NB4 (cell line): ENCODE measurements at regions not wholly inside any gene's neighbourhood (a gene's known extent, or its start where the extent isn't known, plus 50 kb on each side); places are given as distances from the start of the nearest gene placed in this dataset.
A peak's percentile ranks its signal among the peaks of the same experiment; 100 is the strongest.

Source experiments
- DNase-seq: peaks from one replicate; pipeline ENCODE4 v3.0.0; 2010; ENCODE audit warnings: low read depth
- H3K4me3 ChIP-seq: one replicate; pipeline ENCODE4 v1.5.1; 2011; ENCODE audit warnings: mild to moderate bottlenecking, low read depth, low read length, moderate library complexity
- MYC ChIP-seq: IDR thresholded peaks from 2 replicates; pipeline ENCODE4 v1.6.1; 2011; ENCODE audit warnings: low read depth, low read length
- POLR2A ChIP-seq: IDR thresholded peaks from 2 replicates; pipeline ENCODE4 v1.6.1; 2011; ENCODE audit warnings: mild to moderate bottlenecking; ENCODE audit not compliant: insufficient read length; ENCODE audit errors: extremely low read depth
- TF ChIP-seq, protein P1 (sequence below): IDR thresholded peaks from 2 replicates; pipeline ENCODE4 v1.6.1; 2011; ENCODE audit warnings: low read depth, low read length
- TF ChIP-seq, protein P2 (sequence below): IDR thresholded peaks from one replicate; pipeline ENCODE4 v1.5.1; 2012; ENCODE audit warnings: low read depth, low read length

DNA sequence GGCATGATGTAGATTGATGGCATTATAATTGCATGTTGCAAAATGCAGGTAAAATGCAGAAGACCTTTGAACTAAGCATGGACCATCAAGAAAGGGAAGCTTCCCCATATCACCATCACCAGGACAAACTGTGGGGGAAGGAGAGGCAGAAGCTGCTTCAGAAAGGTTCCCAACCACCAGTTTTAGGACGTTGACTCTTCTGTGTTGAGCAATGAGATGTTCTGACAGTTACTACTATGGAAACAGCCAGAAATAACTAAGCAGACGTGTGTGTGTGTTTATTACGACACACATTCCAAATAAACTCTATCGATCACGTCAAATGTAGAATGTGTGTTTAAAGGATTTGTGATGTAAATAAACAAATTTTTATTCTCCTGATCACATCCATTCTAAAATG is 110.2 kb upstream of the PLD5 start:
- DNase-seq = peak; percentile 56
- TF ChIP-seq, protein P1, sequence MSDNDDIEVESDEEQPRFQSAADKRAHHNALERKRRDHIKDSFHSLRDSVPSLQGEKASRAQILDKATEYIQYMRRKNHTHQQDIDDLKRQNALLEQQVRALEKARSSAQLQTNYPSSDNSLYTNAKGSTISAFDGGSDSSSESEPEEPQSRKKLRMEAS = no peak
- TF ChIP-seq, protein P2, sequence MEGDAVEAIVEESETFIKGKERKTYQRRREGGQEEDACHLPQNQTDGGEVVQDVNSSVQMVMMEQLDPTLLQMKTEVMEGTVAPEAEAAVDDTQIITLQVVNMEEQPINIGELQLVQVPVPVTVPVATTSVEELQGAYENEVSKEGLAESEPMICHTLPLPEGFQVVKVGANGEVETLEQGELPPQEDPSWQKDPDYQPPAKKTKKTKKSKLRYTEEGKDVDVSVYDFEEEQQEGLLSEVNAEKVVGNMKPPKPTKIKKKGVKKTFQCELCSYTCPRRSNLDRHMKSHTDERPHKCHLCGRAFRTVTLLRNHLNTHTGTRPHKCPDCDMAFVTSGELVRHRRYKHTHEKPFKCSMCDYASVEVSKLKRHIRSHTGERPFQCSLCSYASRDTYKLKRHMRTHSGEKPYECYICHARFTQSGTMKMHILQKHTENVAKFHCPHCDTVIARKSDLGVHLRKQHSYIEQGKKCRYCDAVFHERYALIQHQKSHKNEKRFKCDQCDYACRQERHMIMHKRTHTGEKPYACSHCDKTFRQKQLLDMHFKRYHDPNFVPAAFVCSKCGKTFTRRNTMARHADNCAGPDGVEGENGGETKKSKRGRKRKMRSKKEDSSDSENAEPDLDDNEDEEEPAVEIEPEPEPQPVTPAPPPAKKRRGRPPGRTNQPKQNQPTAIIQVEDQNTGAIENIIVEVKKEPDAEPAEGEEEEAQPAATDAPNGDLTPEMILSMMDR = no peak
- TF ChIP-seq POLR2A (no peak), MYC (no peak)
- no peak overlapping the region for H3K4me3 ChIP-seq

DNA sequence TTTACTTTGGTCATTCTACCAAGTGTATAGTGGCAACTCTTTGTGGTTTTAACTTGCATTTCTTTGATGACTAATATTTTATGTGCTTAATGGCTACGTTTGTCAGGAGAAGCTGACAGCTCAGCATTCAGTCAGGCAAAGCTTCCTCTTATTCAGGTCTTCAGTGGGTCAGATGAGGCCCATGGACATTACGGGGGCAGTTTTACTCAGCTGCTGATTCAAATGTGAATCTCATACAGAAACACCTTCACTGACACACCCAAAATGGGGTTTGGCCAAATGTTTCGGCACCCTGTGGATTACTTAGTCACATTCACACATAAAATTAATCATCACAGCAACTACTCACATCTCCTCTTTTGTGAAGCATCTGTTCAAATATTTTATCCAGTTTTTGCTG is 104.9 kb upstream of the PLD5 start:
- TF ChIP-seq MYC = no peak
- TF ChIP-seq, protein P2 = no peak
- TF ChIP-seq, protein P1 = no peak
- TF ChIP-seq POLR2A = no peak
- peak; percentile 20 for DNase-seq
- no peak overlapping the region for H3K4me3 ChIP-seq

DNA sequence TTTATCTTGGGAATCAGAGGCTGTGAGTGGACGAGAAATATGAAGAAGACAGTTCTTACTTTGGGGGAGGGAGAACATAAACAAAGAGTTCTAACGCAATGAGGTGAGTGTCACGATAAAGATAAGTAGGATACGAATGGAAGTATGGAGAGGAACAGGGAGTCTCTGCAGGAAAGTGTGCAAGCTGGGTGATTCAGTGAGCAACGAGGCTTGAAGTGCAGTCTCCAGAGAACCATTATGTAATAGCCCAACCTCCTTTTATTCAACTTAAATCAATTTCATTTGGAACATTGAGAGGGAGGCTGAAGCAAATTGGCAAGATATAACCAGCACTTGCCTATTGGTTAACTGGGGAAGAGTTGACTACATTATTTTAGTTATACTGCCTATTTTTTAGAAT is 99.3 kb upstream of the PLD5 start:
- no peak for DNase-seq
- TF ChIP-seq, protein P2 = no peak
- TF ChIP-seq MYC = no peak
- no peak for TF ChIP-seq POLR2A
- TF ChIP-seq, protein P1 = no peak
- no peak overlapping the region for H3K4me3 ChIP-seq

DNA sequence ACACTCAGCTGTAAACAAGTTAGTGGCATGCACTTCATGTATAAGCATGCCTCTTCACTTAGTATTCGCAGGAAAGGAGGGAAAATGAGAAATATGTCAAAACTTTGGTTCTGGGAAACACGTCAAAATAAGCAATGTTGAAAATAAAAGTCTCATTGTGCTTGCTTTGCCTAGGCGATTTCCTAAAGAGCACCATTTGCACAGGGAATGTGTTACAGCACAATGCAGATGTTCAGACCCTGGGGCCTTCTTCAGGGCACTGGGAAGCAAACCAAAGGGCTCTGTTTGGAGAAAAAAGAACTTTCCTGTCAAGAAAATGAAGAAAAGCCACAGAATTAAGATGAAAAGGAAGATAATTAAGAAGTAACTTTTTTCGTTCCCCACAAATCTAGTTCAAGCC is 98.6 kb upstream of the PLD5 start:
- no peak overlapping the region for H3K4me3 ChIP-seq
- no peak for TF ChIP-seq POLR2A
- TF ChIP-seq, protein P2 = no peak
- no peak for TF ChIP-seq MYC
- TF ChIP-seq, protein P1 = no peak
- DNase-seq = no peak

DNA sequence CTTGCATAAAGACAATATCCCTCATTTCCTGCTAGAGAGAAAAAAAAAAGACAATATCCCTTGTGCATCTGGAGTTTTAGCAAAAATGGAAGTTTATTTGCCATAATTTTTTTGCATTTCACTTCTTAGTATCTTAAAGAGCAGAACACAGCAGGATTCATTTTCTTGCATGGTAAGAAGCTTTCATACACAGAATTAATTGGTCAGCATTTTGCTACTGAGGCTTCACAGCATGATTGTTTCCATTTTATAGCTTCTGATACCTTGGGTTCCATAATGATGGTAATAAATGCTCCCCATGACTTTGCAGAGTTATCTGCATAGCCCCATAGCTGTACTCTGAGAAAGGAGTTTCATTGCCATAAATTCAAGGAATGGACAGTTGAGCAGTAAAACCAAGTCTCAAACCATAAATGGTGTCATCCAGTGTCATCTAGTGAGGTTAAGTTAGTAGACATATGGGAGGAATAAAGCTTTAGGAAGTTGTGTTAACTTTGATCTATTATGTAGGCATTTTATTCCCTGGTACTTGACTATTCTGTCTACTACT is 88.8 kb upstream of the PLD5 start:
- DNase-seq = no peak
- no peak overlapping the region for H3K4me3 ChIP-seq
- TF ChIP-seq, protein P1 = no peak
- no peak for TF ChIP-seq MYC
- no peak for TF ChIP-seq POLR2A
- TF ChIP-seq, protein P2 = no peak

DNA sequence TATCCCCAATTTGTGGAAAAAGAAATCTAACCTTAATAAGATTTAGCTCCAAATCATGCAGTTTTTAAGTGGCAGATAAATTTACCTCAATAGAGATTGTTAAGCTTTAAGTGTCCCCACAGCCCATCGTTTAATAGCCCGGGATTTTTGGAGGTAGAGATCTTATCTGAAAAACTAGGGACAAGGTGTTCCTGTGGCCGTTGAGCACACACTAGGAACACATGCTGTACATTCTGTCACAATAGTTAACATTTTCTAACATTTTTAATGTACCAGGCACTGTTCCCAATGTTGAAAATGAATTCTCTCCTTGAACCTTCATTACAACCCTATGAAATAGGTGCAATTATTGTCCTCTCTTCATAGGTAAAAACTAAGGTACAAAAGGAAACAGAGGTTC is 85.7 kb upstream of the PLD5 start:
- no peak overlapping the region for H3K4me3 ChIP-seq
- TF ChIP-seq POLR2A = no peak
- TF ChIP-seq MYC = no peak
- TF ChIP-seq, protein P1 = no peak
- TF ChIP-seq, protein P2 = no peak
- DNase-seq = no peak
